Activated B cell treated with CpG ODN at 0.5 μM for 24 hours (primary cell): ENCODE measurements at regions not wholly inside any gene's neighbourhood (a gene's known extent, or its start where the extent isn't known, plus 50 kb on each side); places are given as distances from the start of the nearest gene placed in this dataset.

Experiments used
- ATAC-seq: fragments of 200-7000 bp; cut with Tn5 transposase; one replicate; pipeline ENCODE4 v1.10.0; 2021; ENCODE audit warnings: low read depth, mild to moderate bottlenecking, moderate library complexity
- CTCF ChIA-PET: fragments of 350-600 bp; sonication (Branson Sonifier 250); formaldehyde crosslinking; loops from one replicate; lab custom pipeline; 2021; ENCODE audit warnings: antibody characterized with exemption; lab: Charles Lee
- POLR2A ChIA-PET: fragments of 350-600 bp; sonication (Branson Sonifier 250); formaldehyde crosslinking; loops from one replicate; lab custom pipeline; 2021; ENCODE audit warnings: antibody characterized with exemption; lab: Charles Lee
- DNase-seq: peaks from one replicate; pipeline ENCODE4 v3.0.0; 2022
- H3K27ac Mint-ChIP-seq: one replicate; pipeline ENCODE4 v1.8.0; 2020; ENCODE audit warnings: mixed read lengths
- H3K27me3 Mint-ChIP-seq: one replicate; pipeline ENCODE4 v1.8.0; 2021; ENCODE audit warnings: mixed read lengths
- H3K36me3 Mint-ChIP-seq: one replicate; pipeline ENCODE4 v1.8.0; 2021; ENCODE audit warnings: low read depth, mixed read lengths
- H3K4me1 Mint-ChIP-seq: one replicate; pipeline ENCODE4 v1.8.0; 2021; ENCODE audit warnings: mixed read lengths
- H3K4me3 Mint-ChIP-seq: one replicate; pipeline ENCODE4 v1.8.0; 2020; ENCODE audit warnings: mild to moderate bottlenecking, mixed read lengths
- H3K9me3 Mint-ChIP-seq: one replicate; pipeline ENCODE4 v1.8.0; 2020; ENCODE audit warnings: mixed read lengths
- intact Hi-C: fragments of 100-400 bp; cut with micrococcal nuclease; formaldehyde crosslinking; loops from one replicate; pipeline ENCODE4 v1.15.1; 2024
- TF ChIP-seq, protein P1 (sequence below): fragments of 200-600 bp; IDR thresholded peaks from one replicate; pipeline ENCODE4 v1.8.0; 2022; ENCODE audit warnings: antibody characterized with exemption, mild to moderate bottlenecking

DNA sequence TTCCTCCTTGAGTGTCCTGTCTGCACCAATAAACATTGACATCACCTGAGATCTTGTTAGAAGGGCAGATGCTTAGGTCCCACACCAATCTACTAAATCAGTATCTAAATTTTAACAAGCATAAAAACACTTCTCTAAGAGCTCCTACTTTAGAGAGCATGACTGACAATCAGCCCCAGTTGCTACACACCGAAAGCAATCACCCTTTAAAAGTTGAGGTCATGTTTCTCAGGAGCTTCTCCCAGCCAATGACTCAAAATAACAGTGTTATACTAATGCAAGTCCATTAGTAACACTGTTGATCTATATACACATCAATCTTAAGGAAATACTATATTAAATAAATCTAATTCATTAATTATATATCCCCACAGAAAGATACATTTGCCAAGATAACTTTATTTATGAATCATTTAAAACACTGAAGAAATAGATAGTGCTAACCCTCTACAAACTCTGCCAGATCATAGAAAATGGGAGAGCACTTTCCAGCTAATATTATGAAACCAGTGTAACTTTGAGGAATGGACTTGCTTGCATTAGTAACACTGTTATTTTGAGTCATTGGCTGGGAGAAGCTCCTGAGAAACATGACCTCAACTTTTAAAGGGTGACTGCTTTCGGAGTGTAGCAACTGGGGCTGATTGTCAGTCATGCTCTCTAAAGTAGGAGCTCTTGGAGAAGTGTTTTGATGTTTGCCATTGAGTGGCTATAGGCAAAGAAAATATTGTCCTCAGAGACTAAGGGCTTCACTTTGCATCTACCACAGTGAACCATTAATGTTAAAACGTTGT, 109.8 kb upstream of the HDX start:
- Mint-ChIP-seq H3K36me3 (no peaks in the 10 kb centered on the region), H3K27ac (no peak overlapping the region), H3K4me3 (no peak overlapping the region), H3K4me1 (no peaks in the 10 kb centered on the region), H3K27me3 (no peaks in the 10 kb centered on the region), H3K9me3 (no peaks in the 10 kb centered on the region)
- no peak for DNase-seq
- ChIA-PET POLR2A (no interaction called here), CTCF (no interaction called here)
- intact Hi-C loops = no loop called here
- TF ChIP-seq, protein P1, sequence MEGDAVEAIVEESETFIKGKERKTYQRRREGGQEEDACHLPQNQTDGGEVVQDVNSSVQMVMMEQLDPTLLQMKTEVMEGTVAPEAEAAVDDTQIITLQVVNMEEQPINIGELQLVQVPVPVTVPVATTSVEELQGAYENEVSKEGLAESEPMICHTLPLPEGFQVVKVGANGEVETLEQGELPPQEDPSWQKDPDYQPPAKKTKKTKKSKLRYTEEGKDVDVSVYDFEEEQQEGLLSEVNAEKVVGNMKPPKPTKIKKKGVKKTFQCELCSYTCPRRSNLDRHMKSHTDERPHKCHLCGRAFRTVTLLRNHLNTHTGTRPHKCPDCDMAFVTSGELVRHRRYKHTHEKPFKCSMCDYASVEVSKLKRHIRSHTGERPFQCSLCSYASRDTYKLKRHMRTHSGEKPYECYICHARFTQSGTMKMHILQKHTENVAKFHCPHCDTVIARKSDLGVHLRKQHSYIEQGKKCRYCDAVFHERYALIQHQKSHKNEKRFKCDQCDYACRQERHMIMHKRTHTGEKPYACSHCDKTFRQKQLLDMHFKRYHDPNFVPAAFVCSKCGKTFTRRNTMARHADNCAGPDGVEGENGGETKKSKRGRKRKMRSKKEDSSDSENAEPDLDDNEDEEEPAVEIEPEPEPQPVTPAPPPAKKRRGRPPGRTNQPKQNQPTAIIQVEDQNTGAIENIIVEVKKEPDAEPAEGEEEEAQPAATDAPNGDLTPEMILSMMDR = no peak
- no peak for ATAC-seq

DNA sequence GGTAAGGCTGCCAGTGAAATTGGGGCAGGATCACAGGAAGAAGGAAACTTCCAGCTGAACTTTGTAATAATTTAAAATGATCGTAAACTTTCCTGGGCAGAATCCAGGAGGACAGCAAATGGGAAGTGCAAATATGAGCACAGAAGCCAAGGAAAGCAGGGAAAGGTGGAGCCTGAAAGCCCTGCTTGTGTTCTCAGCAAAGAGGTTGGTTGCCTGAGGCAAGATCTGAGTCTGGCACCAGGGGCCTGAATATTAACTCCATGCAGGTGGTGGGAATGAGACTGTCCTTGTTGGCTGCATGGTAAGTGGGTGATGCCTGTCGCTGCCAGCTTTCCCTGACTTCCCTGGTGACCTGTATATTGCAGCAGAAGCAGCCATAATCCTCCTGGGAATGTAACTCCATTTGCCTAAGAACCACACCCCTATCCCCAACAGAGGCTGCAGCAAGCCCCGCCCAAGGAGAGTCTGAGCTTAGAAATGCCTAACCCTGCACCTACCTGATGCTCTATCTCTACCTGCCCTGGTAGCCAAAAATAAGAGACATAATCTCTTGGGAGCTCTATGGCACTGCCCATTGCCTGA, 132.0 kb upstream of the HDX start:
- intact Hi-C loops = no loop called here
- ChIA-PET POLR2A (no interaction called here), CTCF (no interaction called here)
- no peaks in the 10 kb centered on the region for H3K36me3 Mint-ChIP-seq
- no peak overlapping the region for H3K27ac Mint-ChIP-seq
- H3K9me3 Mint-ChIP-seq = no peaks in the 10 kb centered on the region
- TF ChIP-seq, protein P1 = no peak
- H3K27me3 Mint-ChIP-seq = no peaks in the 10 kb centered on the region
- no peak for DNase-seq
- no peak for ATAC-seq
- H3K4me1 Mint-ChIP-seq = no peaks in the 10 kb centered on the region
- no peak overlapping the region for H3K4me3 Mint-ChIP-seq

DNA sequence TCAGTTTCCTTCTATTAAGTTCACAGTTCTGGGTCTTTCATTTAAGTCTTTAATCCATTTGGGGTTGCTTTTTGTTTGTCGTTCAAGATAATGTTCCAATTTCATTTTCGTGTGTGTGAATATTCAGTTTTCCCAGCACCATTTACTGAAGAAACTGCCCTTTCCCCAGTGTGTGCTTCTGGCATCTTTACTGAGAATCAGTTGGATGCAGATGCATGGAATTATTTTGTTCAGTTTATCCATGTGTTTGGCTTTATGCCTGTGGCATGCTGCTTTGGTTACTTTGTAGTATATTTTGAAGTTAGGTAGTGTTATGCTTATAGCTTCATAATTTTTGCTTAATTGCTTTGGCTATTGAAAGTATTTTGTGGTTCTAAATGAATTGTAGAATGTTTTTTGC, 163.8 kb upstream of the HDX start:
- DNase-seq = no peak
- Mint-ChIP-seq H3K4me3 (no peak overlapping the region), H3K9me3 (no peaks in the 10 kb centered on the region), H3K36me3 (no peaks in the 10 kb centered on the region), H3K27me3 (no peaks in the 10 kb centered on the region), H3K4me1 (no peaks in the 10 kb centered on the region), H3K27ac (no peak overlapping the region)
- ATAC-seq = no peak
- CTCF ChIA-PET = no interaction called here
- intact Hi-C loops = no loop called here
- POLR2A ChIA-PET = no interaction called here
- TF ChIP-seq, protein P1 = no peak

DNA sequence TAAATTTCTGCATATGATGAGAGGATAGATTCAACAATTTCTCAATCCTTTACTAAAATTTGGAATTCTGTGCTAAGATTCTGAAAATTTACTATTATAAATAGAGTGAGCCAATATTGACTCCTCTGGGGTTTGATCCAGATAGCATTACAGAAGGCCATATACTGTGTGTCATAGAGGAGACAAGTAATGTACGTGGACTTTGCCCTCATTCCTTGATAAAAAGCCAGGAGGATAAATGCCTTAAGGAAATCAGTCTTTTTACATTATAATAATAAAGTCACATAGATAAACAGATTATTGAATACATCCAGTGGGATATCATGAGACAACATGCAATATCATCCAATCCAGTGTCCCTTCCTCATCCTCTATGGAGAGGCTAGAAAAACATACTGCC, 188.0 kb upstream of the HDX start:
- ATAC-seq = no peak
- CTCF ChIA-PET = no interaction called here
- Mint-ChIP-seq H3K27me3 (no peaks in the 10 kb centered on the region), H3K36me3 (no peaks in the 10 kb centered on the region), H3K4me1 (no peaks in the 10 kb centered on the region), H3K9me3 (no peaks in the 10 kb centered on the region), H3K27ac (no peak overlapping the region), H3K4me3 (no peak overlapping the region)
- POLR2A ChIA-PET = no interaction called here
- intact Hi-C loops = no loop called here
- TF ChIP-seq, protein P1 = no peak
- no peak for DNase-seq

DNA sequence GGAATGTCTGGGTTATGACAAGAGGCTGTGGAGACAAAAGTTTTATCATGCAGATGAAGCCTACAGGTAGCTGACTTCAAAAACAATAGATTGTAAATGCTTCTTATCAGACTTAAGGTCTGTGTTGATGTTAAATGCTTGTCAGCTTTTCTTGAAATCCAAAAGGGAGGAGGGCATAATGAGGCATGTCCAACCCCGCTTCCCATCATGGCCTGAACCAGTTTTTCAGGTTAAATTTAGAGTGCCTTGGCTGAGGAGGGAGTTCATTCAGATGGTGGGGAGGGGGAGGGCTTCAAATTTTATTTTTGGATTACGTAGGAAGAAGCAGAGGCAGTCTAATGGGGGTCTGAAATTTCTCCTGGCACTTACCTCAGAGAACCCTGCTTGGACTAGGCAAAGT, 207.7 kb upstream of the HDX start:
- intact Hi-C loops = no loop called here
- POLR2A ChIA-PET = no interaction called here
- Mint-ChIP-seq H3K27ac (no peak overlapping the region), H3K4me1 (no peaks in the 10 kb centered on the region), H3K36me3 (no peaks in the 10 kb centered on the region), H3K4me3 (no peak overlapping the region), H3K27me3 (no peaks in the 10 kb centered on the region), H3K9me3 (no peaks in the 10 kb centered on the region)
- ATAC-seq = no peak
- CTCF ChIA-PET = no interaction called here
- TF ChIP-seq, protein P1 = no peak
- no peak for DNase-seq
